Fibroblast of lung (primary cell): ENCODE measurements at regions not wholly inside any gene's neighbourhood (a gene's known extent, or its start where the extent isn't known, plus 50 kb on each side); places are given as distances from the start of the nearest gene placed in this dataset.

Experiments used
- DNase-seq, 2 donors: peaks; one replicate each; pipeline versions ENCODE4 v3.0.0 to v3.0.0-alpha.2; 2010; ENCODE audit warnings: low read depth in 2 of 2
- H2AFZ ChIP-seq: 2 replicates; pipeline ENCODE4 v1.5.1; 2012; ENCODE audit warnings: low read length, control low read depth, inconsistent platforms
- H3K27ac ChIP-seq: 2 replicates; pipeline ENCODE4 v1.5.1; 2011; ENCODE audit warnings: low read length, control low read depth; ENCODE audit not compliant: insufficient read depth
- H3K27me3 ChIP-seq: 2 replicates; pipeline ENCODE4 v1.5.1; 2011; ENCODE audit warnings: mild to moderate bottlenecking, low read length; ENCODE audit not compliant: control insufficient read depth, insufficient read depth
- H3K36me3 ChIP-seq: 2 replicates; pipeline ENCODE4 v1.5.1; 2011; ENCODE audit warnings: low read length; ENCODE audit not compliant: control insufficient read depth, insufficient read depth
- H3K4me1 ChIP-seq: 2 replicates; pipeline ENCODE4 v1.5.1; 2011; ENCODE audit warnings: low read length; ENCODE audit not compliant: control insufficient read depth, insufficient read depth; ENCODE audit errors: extremely low read depth
- H3K4me2 ChIP-seq: 2 replicates; pipeline ENCODE4 v1.5.1; 2011; ENCODE audit warnings: low read length, control low read depth; ENCODE audit not compliant: insufficient read depth; ENCODE audit errors: extremely low read depth
- H3K4me3 ChIP-seq, 4 experiments: fragments of 200-600 bp in 1 of 4; sonication (generic) in 1 of 4; replicated peaks in 1 of 4; 2 replicates each; pipeline ENCODE4 v1.5.1; 2011 to 2016; ENCODE audit warnings: low read length in 4 of 4, low read depth in 3 of 4, mild to moderate bottlenecking in 3 of 4, control low read depth in 2 of 4, inconsistent platforms in 1 of 4, mixed read lengths in 1 of 4; ENCODE audit not compliant: insufficient read depth in 1 of 4; ENCODE audit errors: control extremely low read depth in 1 of 4
- H3K79me2 ChIP-seq: 2 replicates; pipeline ENCODE4 v1.5.1; 2012; ENCODE audit warnings: mild to moderate bottlenecking, low read length, inconsistent platforms; ENCODE audit not compliant: control insufficient read depth, insufficient read depth
- H3K9ac ChIP-seq: 2 replicates; pipeline ENCODE4 v1.5.1; 2011; ENCODE audit warnings: mild to moderate bottlenecking, low read length, control low read depth; ENCODE audit not compliant: insufficient read depth
- H3K9me3 ChIP-seq: 2 replicates; pipeline ENCODE4 v1.5.1; 2012; ENCODE audit warnings: low read depth, low read length; ENCODE audit not compliant: control insufficient read depth, insufficient read depth
- H4K20me1 ChIP-seq: 2 replicates; pipeline ENCODE4 v1.5.1; 2011; ENCODE audit warnings: low read length; ENCODE audit not compliant: control insufficient read depth, insufficient read depth; ENCODE audit errors: extremely low read depth
- EZH2 ChIP-seq: IDR thresholded peaks from 2 replicates; pipeline ENCODE4 v1.5.1; 2012; ENCODE audit warnings: low read length, control low read depth, mild to moderate bottlenecking; ENCODE audit errors: missing control alignments
- TF ChIP-seq, protein P1 (sequence below), 2 donors: IDR thresholded peaks in 1 of 2; conservative IDR thresholded peaks in 1 of 2; 1 replicate in 1 of 2; 2 replicates in 1 of 2; pipeline ENCODE4 v1.5.1; 2011 to 2012; ENCODE audit warnings: low read length in 2 of 2, control low read depth in 1 of 2, inconsistent platforms in 1 of 2, low read depth in 1 of 2, mild to moderate bottlenecking in 1 of 2

DNA sequence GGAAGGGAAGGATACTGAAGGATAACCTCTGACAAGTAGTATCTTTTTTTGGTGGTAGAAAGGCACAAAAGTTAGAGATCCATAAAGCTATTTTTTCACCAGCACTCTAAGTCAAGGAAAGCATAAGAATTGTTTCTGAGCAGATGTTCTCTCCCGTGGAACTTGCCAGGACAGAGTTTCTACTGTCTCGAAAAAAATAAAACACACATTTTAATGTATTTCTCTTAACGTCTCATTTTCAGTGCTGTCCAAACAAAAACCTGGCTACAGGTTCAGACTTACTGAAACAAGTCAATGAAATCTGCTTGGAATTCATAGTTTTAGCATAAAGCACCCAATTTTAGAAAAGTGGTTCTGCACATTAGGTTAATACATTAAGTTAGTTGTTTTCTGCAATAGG lies 338.3 kb downstream of the LTN1 start:
- no peaks in the 10 kb centered on the region for H4K20me1 ChIP-seq
- no peak overlapping the region for H3K27ac ChIP-seq
- H3K9me3 ChIP-seq = no peaks in the 10 kb centered on the region
- no peak for DNase-seq
- no peaks in the 10 kb centered on the region for H3K4me1 ChIP-seq
- no peak overlapping the region for H3K4me2 ChIP-seq
- no peaks in the 10 kb centered on the region for H3K79me2 ChIP-seq
- H3K36me3 ChIP-seq = no peaks in the 10 kb centered on the region
- H2AFZ ChIP-seq = no peak overlapping the region
- H3K27me3 ChIP-seq = no peaks in the 10 kb centered on the region
- H3K4me3 ChIP-seq = no peak overlapping the region
- no peak overlapping the region for H3K9ac ChIP-seq
- TF ChIP-seq, protein P1, sequence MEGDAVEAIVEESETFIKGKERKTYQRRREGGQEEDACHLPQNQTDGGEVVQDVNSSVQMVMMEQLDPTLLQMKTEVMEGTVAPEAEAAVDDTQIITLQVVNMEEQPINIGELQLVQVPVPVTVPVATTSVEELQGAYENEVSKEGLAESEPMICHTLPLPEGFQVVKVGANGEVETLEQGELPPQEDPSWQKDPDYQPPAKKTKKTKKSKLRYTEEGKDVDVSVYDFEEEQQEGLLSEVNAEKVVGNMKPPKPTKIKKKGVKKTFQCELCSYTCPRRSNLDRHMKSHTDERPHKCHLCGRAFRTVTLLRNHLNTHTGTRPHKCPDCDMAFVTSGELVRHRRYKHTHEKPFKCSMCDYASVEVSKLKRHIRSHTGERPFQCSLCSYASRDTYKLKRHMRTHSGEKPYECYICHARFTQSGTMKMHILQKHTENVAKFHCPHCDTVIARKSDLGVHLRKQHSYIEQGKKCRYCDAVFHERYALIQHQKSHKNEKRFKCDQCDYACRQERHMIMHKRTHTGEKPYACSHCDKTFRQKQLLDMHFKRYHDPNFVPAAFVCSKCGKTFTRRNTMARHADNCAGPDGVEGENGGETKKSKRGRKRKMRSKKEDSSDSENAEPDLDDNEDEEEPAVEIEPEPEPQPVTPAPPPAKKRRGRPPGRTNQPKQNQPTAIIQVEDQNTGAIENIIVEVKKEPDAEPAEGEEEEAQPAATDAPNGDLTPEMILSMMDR (conservative IDR thresholded peaks at IDR 0.05 in 1 of 2, IDR thresholded peaks at IDR 0.05 in 1 of 2; ENCODE audit: low read depth in 1 of 2, low read length in 2 of 2) = no peak
- no peak for TF ChIP-seq EZH2

DNA sequence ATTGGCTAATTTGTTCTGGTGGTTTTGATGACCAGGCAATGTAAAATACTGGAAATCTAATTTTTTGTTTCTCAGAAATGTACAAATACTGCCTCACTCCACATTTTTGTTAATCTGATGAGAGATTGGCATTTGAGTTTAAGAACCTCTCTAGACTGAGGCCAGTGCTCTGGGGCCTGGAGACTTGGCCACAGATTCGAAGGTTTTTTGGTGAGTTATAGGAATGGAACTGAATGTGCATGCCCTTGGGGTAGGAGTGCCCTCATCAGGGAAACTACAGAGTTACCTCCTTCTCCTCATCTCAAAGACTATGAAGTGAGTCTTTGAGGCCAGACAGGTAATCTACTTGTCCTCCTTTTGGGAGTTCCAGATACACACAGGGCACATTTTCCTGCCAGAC lies 347.9 kb downstream of the LTN1 start:
- Histone ChIP-seq H2AFZ (no peak overlapping the region), H3K9ac (no peak overlapping the region), H3K4me3 (no peak overlapping the region), H4K20me1 (no peaks in the 10 kb centered on the region), H3K27ac (no peak overlapping the region), H3K4me1 (no peaks in the 10 kb centered on the region), H3K4me2 (no peak overlapping the region), H3K27me3 (no peaks in the 10 kb centered on the region), H3K79me2 (no peaks in the 10 kb centered on the region), H3K36me3 (no peaks in the 10 kb centered on the region), H3K9me3 (no peaks in the 10 kb centered on the region)
- TF ChIP-seq, protein P1 (conservative IDR thresholded peaks at IDR 0.05 in 1 of 2, IDR thresholded peaks at IDR 0.05 in 1 of 2; ENCODE audit: low read depth in 1 of 2, low read length in 2 of 2) = no peak
- no peak for TF ChIP-seq EZH2
- DNase-seq = no peak

DNA sequence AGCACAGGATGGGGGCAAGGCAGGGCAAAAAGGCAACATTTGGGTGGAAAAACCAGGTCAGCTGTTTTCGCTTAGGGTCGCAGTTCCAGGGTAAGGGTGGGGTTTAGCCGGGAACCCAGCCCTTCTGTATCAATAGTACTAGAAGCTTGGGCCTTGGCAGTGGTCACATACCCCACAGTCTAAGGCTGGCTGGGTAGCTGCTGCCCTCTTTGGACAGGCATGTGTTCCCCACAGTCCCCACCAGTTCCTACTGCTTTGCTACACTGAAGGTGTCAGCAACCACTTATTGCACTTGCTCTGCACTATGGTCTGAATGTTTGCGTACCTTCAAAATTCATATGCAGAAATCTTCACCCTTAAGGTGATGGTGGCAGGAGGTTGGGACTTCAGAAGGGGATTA lies 349.8 kb downstream of the LTN1 start:
- Histone ChIP-seq H3K9ac (no peak overlapping the region), H3K27ac (no peak overlapping the region), H3K27me3 (no peaks in the 10 kb centered on the region), H3K4me1 (no peaks in the 10 kb centered on the region), H3K36me3 (no peaks in the 10 kb centered on the region), H3K4me2 (no peak overlapping the region), H3K4me3 (no peak overlapping the region), H3K9me3 (no peaks in the 10 kb centered on the region), H2AFZ (no peak overlapping the region), H4K20me1 (no peaks in the 10 kb centered on the region), H3K79me2 (no peaks in the 10 kb centered on the region)
- DNase-seq = no peak
- TF ChIP-seq EZH2 = no peak
- TF ChIP-seq, protein P1 (conservative IDR thresholded peaks at IDR 0.05 in 1 of 2, IDR thresholded peaks at IDR 0.05 in 1 of 2; ENCODE audit: low read depth in 1 of 2, low read length in 2 of 2) = no peak
